Stomach (tissue), 8 donors: ENCODE measurements at regions not wholly inside any gene's neighbourhood (a gene's known extent, or its start where the extent isn't known, plus 50 kb on each side); places are given as distances from the start of the nearest gene placed in this dataset.

ENCODE experiments used
- DNase-seq, 2 donors: peaks; one replicate each; pipeline versions ENCODE4 v3.0.0 to v3.0.0-alpha.2; 2013 to 2019
- H3K27ac ChIP-seq, 5 donors: fragments of 200-600 bp in 4 of 5; sonication (generic) in 4 of 5; one replicate each; pipeline ENCODE4 v1.5.1; 2013 to 2019; ENCODE audit warnings: mild to moderate bottlenecking in 1 of 5, moderate library complexity in 1 of 5
- H3K27me3 ChIP-seq, 3 donors: fragments of 200-600 bp; sonication (generic); one replicate each; pipeline ENCODE4 v1.5.1; 2017 to 2019; ENCODE audit warnings: mixed run types in 1 of 3
- H3K36me3 ChIP-seq, 4 donors: fragments of 200-600 bp; sonication (generic); 1 replicate in 3 of 4; 2 replicates in 1 of 4; pipeline ENCODE4 v1.5.1; 2016 to 2019
- H3K4me1 ChIP-seq, 4 donors: fragments of 200-600 bp; sonication (generic); one replicate each; pipeline ENCODE4 v1.5.1; 2016 to 2019
- H3K4me3 ChIP-seq, 4 donors: fragments of 200-600 bp; sonication (generic) in 3 of 4; one replicate each; pipeline ENCODE4 v1.5.1; 2016 to 2019; ENCODE audit warnings: mild to moderate bottlenecking in 1 of 4
- H3K9me3 ChIP-seq, 4 donors: fragments of 200-600 bp; sonication (generic); one replicate each; pipeline ENCODE4 v1.5.1; 2016 to 2019
- CTCF ChIP-seq, 7 experiments: fragments of 450-650 bp in 4 of 7; fragments of 200-600 bp in 3 of 7; sonication (generic) in 3 of 7; IDR thresholded peaks; one replicate each; pipeline ENCODE4 v1.5.1; 2016 to 2019; ENCODE audit warnings: antibody characterized with exemption in 7 of 7, control low read depth in 2 of 7, mild to moderate bottlenecking in 1 of 7
- EP300 ChIP-seq: sonication (generic); formaldehyde crosslinking; IDR thresholded peaks from one replicate; pipeline ENCODE4 v1.6.1; 2017; ENCODE audit warnings: antibody characterized with exemption
- POLR2A ChIP-seq, 4 donors: fragments of 450-650 bp; IDR thresholded peaks; one replicate each; pipeline ENCODE4 v1.6.1; 2016; ENCODE audit warnings: antibody characterized with exemption in 4 of 4, control low read depth in 2 of 4, mild to moderate bottlenecking in 1 of 4, moderate library complexity in 1 of 4
- POLR2AphosphoS5 ChIP-seq, 3 donors: sonication (generic); formaldehyde crosslinking; IDR thresholded peaks; one replicate each; pipeline ENCODE4 v1.6.1; 2016; ENCODE audit warnings: antibody characterized with exemption in 3 of 3
- WGBS, 5 donors: extraction: QIAGEN DNeasy Blood & Tissue Kit in 3 of 5; methylation state at CpG; one replicate each; pipeline versions ENCODE4 v1.1.5 to v1.1.7; 2013 to 2018; 5-methylcytosine and 5-hydroxymethylcytosine counted together
- intact Hi-C: fragments of 100-400 bp; cut with DNase I; formaldehyde crosslinking; loops from one replicate; pipeline ENCODE4 v1.15.1; 2023; ENCODE audit warnings: low total_unique reads
- donor health status: healthy with polysubstance abuse.
- donor health status: Bipolar disorder and iron deficiency.
- donor health status: healthy.

DNA sequence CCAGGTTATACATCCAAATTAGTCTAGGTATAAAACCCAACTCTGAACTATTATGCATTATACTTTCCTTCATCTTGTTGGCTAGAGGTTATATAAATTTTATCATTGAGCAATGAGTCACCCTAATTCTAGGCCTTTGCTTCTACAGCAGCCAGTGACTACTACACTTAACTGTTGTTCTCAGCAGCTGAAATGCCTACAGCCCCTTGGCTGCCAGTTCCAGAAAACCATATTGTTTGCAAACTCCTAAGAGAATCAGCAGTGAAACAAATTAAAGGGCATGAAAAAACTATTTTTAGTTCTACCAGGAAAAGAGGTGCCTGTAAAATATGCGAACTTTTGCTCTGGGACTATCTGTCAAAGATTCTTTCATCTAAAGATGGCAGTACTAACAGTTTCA, 292.8 kb downstream of the FRK start:
- DNase-seq: no peak
- 68 to 85% (median 75%) methylated on average over 1 of the region's 1 CpG for WGBS, 5 donors
- Histone ChIP-seq H3K9me3 (no peaks in the 10 kb centered on the region), H3K27me3 (no peaks in the 10 kb centered on the region), H3K4me1 (no peaks in the 10 kb centered on the region), H3K27ac (no peak overlapping the region), H3K4me3 (no peak overlapping the region), H3K36me3 (no peaks in the 10 kb centered on the region)
- TF ChIP-seq POLR2AphosphoS5 (IDR thresholded peaks at IDR 0.05): no peak
- no peak for TF ChIP-seq EP300
- no peak for TF ChIP-seq CTCF (IDR thresholded peaks at IDR 0.05)
- no peak for TF ChIP-seq POLR2A (IDR thresholded peaks at IDR 0.05)
- intact Hi-C loops: no loop called here

GRCh38 chr6:115766745-115767462, 293.8 kb downstream of the FRK start:
- H3K9me3 ChIP-seq: peaks cover 0 to 1% (median 0%) of the 10 kb centered on the region in 4 donors
- H3K27me3 ChIP-seq: no peaks in the 10 kb centered on the region
- WGBS, 5 donors: 82 to 91% (median 86%) methylated on average over 5 of the region's 5 CpGs
- no peak overlapping the region for H3K27ac ChIP-seq
- TF ChIP-seq EP300 (no peak), POLR2A (IDR thresholded peaks at IDR 0.05) (no peak), CTCF (IDR thresholded peaks at IDR 0.05) (no peak), POLR2AphosphoS5 (IDR thresholded peaks at IDR 0.05) (no peak)
- intact Hi-C loops: no loop called here
- H3K36me3 ChIP-seq: no peaks in the 10 kb centered on the region
- no peak for DNase-seq
- no peaks in the 10 kb centered on the region for H3K4me1 ChIP-seq
- H3K4me3 ChIP-seq: no peak overlapping the region

GRCh38 chr6:115765966-115766365, 294.7 kb downstream of the FRK start:
- Histone ChIP-seq H3K4me1 (no peaks in the 10 kb centered on the region), H3K27me3 (no peaks in the 10 kb centered on the region), H3K27ac (no peak overlapping the region), H3K4me3 (no peak overlapping the region), H3K36me3 (no peaks in the 10 kb centered on the region), H3K9me3 (peaks cover 0 to 4% (median 0%) of the 10 kb centered on the region in 4 donors)
- intact Hi-C loops: no loop called here
- WGBS, 5 donors: 75 to 91% (median 87%) methylated on average over 4 of the region's 4 CpGs
- no peak for DNase-seq
- TF ChIP-seq CTCF (IDR thresholded peaks at IDR 0.05) (no peak), POLR2A (IDR thresholded peaks at IDR 0.05) (no peak), POLR2AphosphoS5 (IDR thresholded peaks at IDR 0.05) (no peak), EP300 (no peak)

DNA sequence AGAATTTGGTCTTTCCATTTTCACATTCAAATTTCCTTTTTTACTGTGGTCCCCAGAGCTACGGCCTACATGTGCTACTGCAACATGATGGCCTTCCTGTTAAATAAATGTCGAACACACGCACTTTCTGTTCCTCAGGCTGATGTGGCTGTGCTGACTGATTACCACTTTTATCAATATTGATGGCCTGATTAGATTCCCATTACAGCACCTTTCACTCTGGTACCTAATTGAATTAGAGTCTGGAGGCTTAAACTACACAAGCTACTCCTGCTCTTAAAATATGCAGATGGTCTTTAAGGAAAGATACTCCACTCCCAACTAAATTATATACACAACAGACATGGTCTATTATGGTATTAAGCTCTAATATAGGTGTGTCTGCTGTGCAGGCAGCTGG, 301.6 kb downstream of the FRK start:
- peak in 1 of 2 donors; percentile 11 for DNase-seq
- Histone ChIP-seq H3K36me3 (no peaks in the 10 kb centered on the region), H3K4me3 (no peak overlapping the region), H3K4me1 (no peaks in the 10 kb centered on the region), H3K27me3 (no peaks in the 10 kb centered on the region), H3K9me3 (peaks cover 0 to 4% (median 0%) of the 10 kb centered on the region in 4 donors), H3K27ac (no peak overlapping the region)
- TF ChIP-seq EP300 (no peak), CTCF (IDR thresholded peaks at IDR 0.05) (no peak), POLR2AphosphoS5 (IDR thresholded peaks at IDR 0.05) (no peak), POLR2A (IDR thresholded peaks at IDR 0.05) (no peak)
- intact Hi-C loops: no loop called here
- WGBS, 5 donors: 84 to 94% (median 88%) methylated on average over 3 of the region's 3 CpGs
